ENCODE measurements at regions not wholly inside any gene's neighbourhood (a gene's known extent, or its start where the extent isn't known, plus 50 kb on each side); places are given as distances from the start of the nearest gene placed in this dataset.

DNA sequence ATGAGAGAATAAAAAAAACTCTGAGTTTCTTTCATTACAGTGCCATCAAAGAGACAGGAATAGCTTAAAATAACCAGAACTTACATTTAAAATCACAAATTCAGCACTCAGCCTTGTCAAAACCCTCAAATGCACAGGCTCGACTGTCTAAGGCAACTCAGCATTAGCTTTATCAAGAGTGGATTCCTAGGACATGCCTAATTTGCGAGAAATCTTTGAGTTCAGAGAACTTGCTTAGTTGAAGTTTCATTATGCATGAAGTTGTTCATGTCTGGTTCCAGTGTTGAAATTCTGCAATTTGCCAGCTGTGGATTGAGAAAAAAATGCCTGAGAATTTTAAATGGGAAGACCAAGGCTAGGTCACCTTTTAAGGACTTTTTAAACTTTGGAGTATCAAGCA, 151.1 kb downstream of the LRRC70 start:
- TF ChIP-seq, protein P1, sequence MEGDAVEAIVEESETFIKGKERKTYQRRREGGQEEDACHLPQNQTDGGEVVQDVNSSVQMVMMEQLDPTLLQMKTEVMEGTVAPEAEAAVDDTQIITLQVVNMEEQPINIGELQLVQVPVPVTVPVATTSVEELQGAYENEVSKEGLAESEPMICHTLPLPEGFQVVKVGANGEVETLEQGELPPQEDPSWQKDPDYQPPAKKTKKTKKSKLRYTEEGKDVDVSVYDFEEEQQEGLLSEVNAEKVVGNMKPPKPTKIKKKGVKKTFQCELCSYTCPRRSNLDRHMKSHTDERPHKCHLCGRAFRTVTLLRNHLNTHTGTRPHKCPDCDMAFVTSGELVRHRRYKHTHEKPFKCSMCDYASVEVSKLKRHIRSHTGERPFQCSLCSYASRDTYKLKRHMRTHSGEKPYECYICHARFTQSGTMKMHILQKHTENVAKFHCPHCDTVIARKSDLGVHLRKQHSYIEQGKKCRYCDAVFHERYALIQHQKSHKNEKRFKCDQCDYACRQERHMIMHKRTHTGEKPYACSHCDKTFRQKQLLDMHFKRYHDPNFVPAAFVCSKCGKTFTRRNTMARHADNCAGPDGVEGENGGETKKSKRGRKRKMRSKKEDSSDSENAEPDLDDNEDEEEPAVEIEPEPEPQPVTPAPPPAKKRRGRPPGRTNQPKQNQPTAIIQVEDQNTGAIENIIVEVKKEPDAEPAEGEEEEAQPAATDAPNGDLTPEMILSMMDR (IDR thresholded peaks at IDR 0.05; ENCODE audit: low read length), result no peak
- TF ChIP-seq EZH2 (optimal IDR thresholded peaks at IDR 0.05; ENCODE audit: low read depth, low read length) (no peak), EZH2phosphoT487 (IDR thresholded peaks at IDR 0.05; ENCODE audit: low read length) (no peak)
